ENCODE measurements at regions not wholly inside any gene's neighbourhood (a gene's known extent, or its start where the extent isn't known, plus 50 kb on each side); places are given as distances from the start of the nearest gene placed in this dataset.
"Not testable (repeated sequence)": the region's sequence is repeated elsewhere in the genome, so short reads cannot be mapped to it uniquely, and the experiment has no call there.

DNA sequence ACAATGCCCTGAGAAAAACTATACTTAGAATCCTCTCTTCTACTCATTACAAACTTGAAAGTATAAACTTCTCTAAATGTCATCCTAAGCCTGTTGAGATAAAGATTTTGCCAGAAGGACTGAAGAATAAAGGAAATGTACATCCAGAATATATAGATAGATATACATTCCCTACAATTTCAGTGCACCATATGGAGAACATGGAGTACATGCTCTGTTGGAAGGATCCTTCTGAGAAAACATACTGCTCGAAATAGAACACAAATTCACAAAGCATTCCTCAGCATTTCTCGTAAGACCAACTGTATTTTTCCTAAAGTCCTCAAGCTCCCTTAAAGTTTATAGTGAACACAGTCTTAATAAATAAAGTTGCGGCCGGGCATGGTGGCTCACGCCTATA, 69.7 kb upstream of the RASA1 start:
- no peak for DNase-seq (ENCODE audit: low spot score)

DNA sequence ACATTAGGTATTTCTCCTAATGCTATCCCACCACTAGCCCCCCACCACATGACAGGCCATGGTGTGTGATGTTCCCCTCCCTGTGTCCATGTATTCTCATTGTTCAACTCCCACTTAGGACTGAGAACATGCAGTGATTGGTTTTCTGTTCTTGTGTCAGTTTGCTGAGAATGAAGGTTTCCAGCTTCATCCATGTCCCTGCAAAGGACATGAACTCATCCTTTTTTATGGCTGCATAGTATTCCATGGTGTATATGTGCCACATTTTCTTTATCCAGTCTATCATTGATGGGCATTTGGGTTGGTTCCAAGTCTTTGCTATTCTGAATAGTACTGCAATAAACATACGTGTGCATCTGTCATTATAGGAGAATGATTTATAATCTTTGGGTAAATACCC, 68.4 kb upstream of the RASA1 start:
- not testable (repeated sequence) for DNase-seq (ENCODE audit: low spot score)

DNA sequence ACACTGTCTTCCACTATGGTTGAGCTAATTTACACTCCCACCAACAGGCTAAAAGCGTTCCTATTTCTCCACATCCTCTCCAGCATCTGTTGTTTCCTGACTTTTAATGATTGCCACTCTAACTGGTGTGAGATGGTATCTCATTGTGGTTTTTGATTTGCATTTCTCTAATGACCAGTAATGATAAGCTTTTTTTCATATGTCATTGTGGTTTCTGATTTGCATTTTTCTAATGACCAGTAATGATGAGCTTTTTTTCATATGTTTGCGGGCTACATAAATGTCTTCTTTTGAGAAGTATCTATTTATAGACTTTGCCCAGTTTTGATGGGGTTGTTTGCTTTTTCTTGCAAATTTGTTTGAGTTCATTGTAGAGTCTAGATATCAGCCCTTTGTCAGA, 68.0 kb upstream of the RASA1 start:
- DNase-seq (ENCODE audit: low spot score): not testable (repeated sequence)

DNA sequence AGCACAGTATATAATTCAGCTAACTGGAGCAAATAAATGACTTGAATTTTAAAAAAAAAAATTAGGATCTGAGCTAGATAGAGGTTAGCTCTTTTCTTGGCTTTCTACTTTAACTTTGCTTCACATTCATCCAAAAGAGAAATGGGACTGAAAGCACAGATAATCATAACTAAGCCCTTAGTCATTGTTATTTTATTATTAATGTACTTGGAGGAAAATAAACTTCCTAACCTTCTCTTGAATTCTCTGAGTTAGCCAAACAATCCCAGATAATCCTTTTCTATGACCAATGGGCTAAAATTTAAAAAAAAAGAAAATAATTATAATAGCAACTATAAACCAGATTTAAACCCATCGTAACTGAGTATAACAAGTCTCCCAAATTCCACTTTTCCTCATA, 57.6 kb upstream of the RASA1 start:
- DNase-seq (ENCODE audit: low spot score): no peak

DNA sequence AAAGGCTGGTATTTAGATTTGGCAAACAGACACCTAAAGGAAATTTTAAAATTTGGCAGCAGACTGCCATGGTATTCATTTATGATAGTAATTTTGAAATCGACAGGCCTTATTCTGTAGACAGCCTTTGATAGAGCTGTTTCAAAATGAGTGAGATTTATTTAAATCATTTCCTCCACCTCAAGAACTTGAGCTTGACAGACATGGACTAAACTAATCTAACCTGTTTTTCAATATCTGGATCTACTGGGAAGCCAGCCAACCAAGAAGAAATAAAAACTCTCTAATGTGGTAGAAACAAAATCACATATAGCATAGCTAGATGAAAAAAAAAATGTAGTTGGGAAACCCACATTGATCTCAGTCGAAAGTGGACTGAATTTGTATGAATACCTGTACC, 56.9 kb upstream of the RASA1 start:
- peak; percentile 14 for DNase-seq (ENCODE audit: low spot score)

DNA sequence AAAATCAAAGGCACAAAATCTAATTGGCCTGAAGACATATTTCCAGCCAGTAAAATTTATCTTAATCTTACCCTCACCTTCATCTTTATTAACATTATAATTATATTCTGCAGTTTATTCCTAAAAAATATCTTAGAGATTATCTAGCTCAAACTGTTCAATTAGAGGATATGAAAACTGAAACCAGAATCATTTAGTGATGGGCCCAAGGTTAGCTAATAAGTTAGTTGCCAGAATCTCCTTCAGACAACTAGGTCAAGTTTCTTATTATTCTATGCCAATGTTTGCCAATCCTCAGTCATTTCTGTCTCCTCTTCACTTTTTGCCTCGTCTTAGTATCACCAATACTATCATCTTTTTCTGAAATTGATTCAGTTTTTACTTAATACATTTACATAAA, 56.0 kb upstream of the RASA1 start:
- DNase-seq (ENCODE audit: low spot score): no peak

DNA sequence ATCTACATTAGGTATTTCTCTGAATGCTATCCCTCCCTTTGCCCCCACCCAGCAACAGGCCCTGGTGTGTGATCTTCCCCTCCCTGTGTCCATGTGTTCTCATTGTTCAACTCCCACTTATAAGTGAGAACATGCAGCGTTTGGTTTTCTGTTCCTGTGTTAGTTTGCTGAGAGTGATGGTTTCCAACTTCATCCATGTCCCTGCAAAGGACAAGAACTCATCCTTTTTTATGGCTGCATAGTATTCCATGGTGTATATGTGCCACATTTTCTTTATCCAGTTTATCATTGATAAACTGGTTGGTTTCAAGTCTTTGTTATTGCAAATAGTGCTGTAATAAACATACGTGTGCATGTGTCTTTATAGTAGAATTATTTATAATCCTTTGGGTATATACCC, 55.5 kb upstream of the RASA1 start:
- not testable (repeated sequence) for DNase-seq (ENCODE audit: low spot score)

DNA sequence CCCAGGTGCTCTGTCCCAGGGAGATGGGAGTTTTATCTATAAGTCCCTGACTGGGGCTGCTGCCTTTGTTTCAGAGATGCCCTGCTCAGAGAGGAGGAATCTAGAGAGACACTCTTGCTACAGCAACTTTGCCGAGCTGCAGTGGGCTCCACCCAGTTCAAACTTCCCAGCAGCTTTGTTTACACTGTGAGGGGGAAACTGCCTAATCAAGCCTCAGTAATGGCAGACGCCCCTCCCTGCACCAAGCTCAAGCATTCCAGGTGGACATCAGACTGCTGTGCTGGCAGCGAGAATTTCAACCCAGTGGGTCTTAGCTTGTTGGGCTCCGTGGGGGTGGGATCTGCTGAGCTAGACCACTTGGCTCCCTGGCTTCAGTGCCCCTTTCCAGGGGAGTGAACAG, 50.2 kb upstream of the RASA1 start:
- DNase-seq (ENCODE audit: low spot score): not testable (repeated sequence)
